Liver (tissue), 3 donors: ENCODE measurements at regions not wholly inside any gene's neighbourhood (a gene's known extent, or its start where the extent isn't known, plus 50 kb on each side); places are given as distances from the start of the nearest gene placed in this dataset.

ENCODE experiments used
- CTCF ChIP-seq: fragments of 150-350 bp; IDR thresholded peaks from 2 replicates; pipeline ENCODE4 v1.5.1; 2017; ENCODE audit warnings: improper control_type of control experiment, low read depth, low read length; ENCODE audit not compliant: missing input control
- GABPA ChIP-seq, 2 donors: IDR thresholded peaks in 1 of 2; conservative IDR thresholded peaks in 1 of 2; 2 replicates each; pipeline ENCODE4 v1.6.1; 2016; ENCODE audit warnings: antibody characterized with exemption in 2 of 2, mild to moderate bottlenecking in 1 of 2, moderate library complexity in 1 of 2
- MAX ChIP-seq: IDR thresholded peaks from 2 replicates; pipeline ENCODE4 v1.6.1; 2016; ENCODE audit warnings: antibody characterized with exemption
- RAD21 ChIP-seq, 2 donors: IDR thresholded peaks; 2 replicates each; pipeline ENCODE4 v1.6.1; 2016; ENCODE audit warnings: antibody characterized with exemption in 2 of 2, mild to moderate bottlenecking in 2 of 2
- SP1 ChIP-seq: IDR thresholded peaks from 2 replicates; pipeline ENCODE4 v1.6.1; 2018; ENCODE audit warnings: antibody characterized with exemption, mild to moderate bottlenecking
- donor health status: healthy.
- donor health status: healthy.

GRCh38 chr2:222038067-222038802 is 260.6 kb downstream of the PAX3 start:
- TF ChIP-seq SP1 (no peak), RAD21 (IDR thresholded peaks at IDR 0.05) (peak; percentile 20 to 25), GABPA (IDR thresholded peaks at IDR 0.05 in 1 of 2, conservative IDR thresholded peaks at IDR 0.05 in 1 of 2) (no peak), CTCF (peak; percentile 19), MAX (no peak)
